ENCODE measurements at regions not wholly inside any gene's neighbourhood (a gene's known extent, or its start where the extent isn't known, plus 50 kb on each side); places are given as distances from the start of the nearest gene placed in this dataset.

- no peak for DNase-seq (ENCODE audit: low spot score)
Measured at GRCh38 chr5:15261269-15261995, 238.5 kb upstream of the FBXL7 start.

GRCh38 chr5:15260356-15261268 is 239.4 kb upstream of the FBXL7 start:
- no peak for DNase-seq (ENCODE audit: low spot score)

- DNase-seq (ENCODE audit: low spot score): no peak
Measured at GRCh38 chr5:15256485-15256884, 243.5 kb upstream of the FBXL7 start.

GRCh38 chr5:15255576-15255975 is 244.4 kb upstream of the FBXL7 start:
- DNase-seq (ENCODE audit: low spot score): no peak

GRCh38 chr5:15254607-15255006 is 245.4 kb upstream of the FBXL7 start:
- DNase-seq (ENCODE audit: low spot score): no peak

- no peak for DNase-seq (ENCODE audit: low spot score)
Measured at GRCh38 chr5:15252331-15252730, 247.6 kb upstream of the FBXL7 start.

GRCh38 chr5:15249152-15249551 is 250.8 kb upstream of the FBXL7 start:
- DNase-seq (ENCODE audit: low spot score): no peak

- no peak for DNase-seq (ENCODE audit: low spot score)
Measured at GRCh38 chr5:15248731-15249130, 251.2 kb upstream of the FBXL7 start.

GRCh38 chr5:15245913-15246312 is 254.1 kb upstream of the FBXL7 start:
- no peak for DNase-seq (ENCODE audit: low spot score)

- no peak for DNase-seq (ENCODE audit: low spot score)
Measured at GRCh38 chr5:15243301-15244020, 256.5 kb upstream of the FBXL7 start.

- no peak for DNase-seq (ENCODE audit: low spot score)
Measured at GRCh38 chr5:15241216-15241821, 258.7 kb upstream of the FBXL7 start.

GRCh38 chr5:15238006-15238405 is 262.0 kb upstream of the FBXL7 start:
- no peak for DNase-seq (ENCODE audit: low spot score)

- DNase-seq (ENCODE audit: low spot score): no peak
Measured at GRCh38 chr5:15236911-15237508, 263.0 kb upstream of the FBXL7 start.

- DNase-seq (ENCODE audit: low spot score): no peak
Measured at GRCh38 chr5:15234911-15235310, 265.1 kb upstream of the FBXL7 start.

- no peak for DNase-seq (ENCODE audit: low spot score)
Measured at GRCh38 chr5:15234366-15234765, 265.6 kb upstream of the FBXL7 start.

GRCh38 chr5:15233566-15233965 is 266.4 kb upstream of the FBXL7 start:
- DNase-seq (ENCODE audit: low spot score): no peak

GRCh38 chr5:15222156-15222555 is 277.8 kb upstream of the FBXL7 start:
- DNase-seq (ENCODE audit: low spot score): no peak

- DNase-seq (ENCODE audit: low spot score): no peak
Measured at GRCh38 chr5:15220642-15221173, 279.3 kb upstream of the FBXL7 start.

- DNase-seq (ENCODE audit: low spot score): no peak
Measured at GRCh38 chr5:15215056-15215455, 284.9 kb upstream of the FBXL7 start.

- DNase-seq (ENCODE audit: low spot score): no peak
Measured at GRCh38 chr5:15214010-15214409, 286.0 kb upstream of the FBXL7 start.

- DNase-seq (ENCODE audit: low spot score): no peak
Measured at GRCh38 chr5:15209053-15209762, 290.8 kb upstream of the FBXL7 start.
